ENCODE measurements at regions not wholly inside any gene's neighbourhood (a gene's known extent, or its start where the extent isn't known, plus 50 kb on each side); places are given as distances from the start of the nearest gene placed in this dataset.

DNA sequence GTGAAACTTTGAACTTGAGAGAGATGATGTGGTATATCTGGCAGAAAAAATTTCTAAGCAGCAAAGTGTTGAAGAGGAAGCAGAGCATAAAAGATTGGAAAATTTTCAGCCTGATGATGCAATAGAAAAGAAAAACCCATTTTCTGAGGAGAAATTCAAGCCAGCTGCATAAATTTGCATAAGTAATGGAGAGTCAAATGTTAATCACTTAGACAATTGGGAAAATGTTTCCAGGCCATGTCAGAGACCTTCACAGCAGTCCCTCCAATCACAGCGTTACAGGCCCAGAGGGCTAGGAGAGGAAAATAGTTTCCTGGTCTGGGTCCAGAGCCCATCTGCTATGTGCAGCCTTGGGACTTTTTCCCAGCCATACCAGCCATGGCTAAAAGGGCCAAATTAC lies 469.0 kb upstream of the FOXG1 start:
- TF ChIP-seq POLR2AphosphoS5 (IDR thresholded peaks at IDR 0.05; ENCODE audit: borderline replicate concordance, low read depth, low read length) = no peak
- no peak for TF ChIP-seq EZH2 (IDR thresholded peaks at IDR 0.05)
